Kidney (tissue), 13 donors: ENCODE measurements at regions not wholly inside any gene's neighbourhood (a gene's known extent, or its start where the extent isn't known, plus 50 kb on each side); places are given as distances from the start of the nearest gene placed in this dataset.

ENCODE experiments used
- DNase-seq, 5 donors: peaks; one replicate each; pipeline ENCODE4 v3.0.0-alpha.2; 2013 to 2020
- FAIRE-seq: peaks from 2 replicates; lab custom pipeline; 2012; peaks lifted over from hg19 to GRCh38; lab: Jason Lieb, UNC
- H3K27ac ChIP-seq, 2 donors: one replicate each; pipeline ENCODE4 v1.7.0; 2013; ENCODE audit warnings: low read depth in 2 of 2, low read length in 2 of 2, inconsistent platforms in 1 of 2
- H3K27me3 ChIP-seq: one replicate; pipeline ENCODE4 v1.7.1; 2013; ENCODE audit warnings: low read length, inconsistent platforms; ENCODE audit not compliant: control insufficient read depth, insufficient read depth
- H3K36me3 ChIP-seq, 3 donors: one replicate each; pipeline versions ENCODE4 v1.7.0 to v1.7.1; 2013; ENCODE audit warnings: low read length in 3 of 3, control low read depth in 1 of 3, inconsistent platforms in 1 of 3; ENCODE audit not compliant: insufficient read depth in 3 of 3, control insufficient read depth in 2 of 3
- H3K4me1 ChIP-seq, 3 donors: one replicate each; pipeline versions ENCODE4 v1.7.0 to v1.7.1; 2013; ENCODE audit warnings: low read length in 3 of 3, inconsistent platforms in 1 of 3, low read depth in 1 of 3; ENCODE audit not compliant: control insufficient read depth in 2 of 3, insufficient read depth in 2 of 3
- H3K4me3 ChIP-seq, 3 donors: one replicate each; pipeline versions ENCODE4 v1.7.0 to v1.8.1; 2013; ENCODE audit warnings: low read length in 3 of 3, control low read depth in 1 of 3, inconsistent platforms in 1 of 3
- H3K9ac ChIP-seq, 3 donors: one replicate each; pipeline versions ENCODE4 v1.7.0 to v1.7.1; 2013; ENCODE audit warnings: low read length in 3 of 3, control low read depth in 1 of 3, inconsistent platforms in 1 of 3
- H3K9me3 ChIP-seq, 3 donors: one replicate each; pipeline versions ENCODE4 v1.7.0 to v1.7.1; 2013; ENCODE audit warnings: low read length in 3 of 3, control low read depth in 1 of 3, inconsistent platforms in 1 of 3; ENCODE audit not compliant: control insufficient read depth in 2 of 3, insufficient read depth in 1 of 3
- CTCF ChIP-seq: IDR thresholded peaks from 3 replicates; pipeline ENCODE4 v1.5.1; 2012; ENCODE audit warnings: mild to moderate bottlenecking, moderate library complexity, borderline replicate concordance; ENCODE audit not compliant: insufficient read depth; ENCODE audit errors: extremely low read depth
- intact Hi-C: fragments of 100-400 bp; cut with DNase I; formaldehyde crosslinking; loops from one replicate; pipeline ENCODE4 v1.11.1; 2022
- donor health status: control.
- donor health status: control.
- donor health status: control.
- donor health status: control.
- donor health status: control.
- donor health status: DM: yes; HTN: yes; CAD: no.
- donor health status: Normal renal cell carcinoma (clear cell type).

DNA sequence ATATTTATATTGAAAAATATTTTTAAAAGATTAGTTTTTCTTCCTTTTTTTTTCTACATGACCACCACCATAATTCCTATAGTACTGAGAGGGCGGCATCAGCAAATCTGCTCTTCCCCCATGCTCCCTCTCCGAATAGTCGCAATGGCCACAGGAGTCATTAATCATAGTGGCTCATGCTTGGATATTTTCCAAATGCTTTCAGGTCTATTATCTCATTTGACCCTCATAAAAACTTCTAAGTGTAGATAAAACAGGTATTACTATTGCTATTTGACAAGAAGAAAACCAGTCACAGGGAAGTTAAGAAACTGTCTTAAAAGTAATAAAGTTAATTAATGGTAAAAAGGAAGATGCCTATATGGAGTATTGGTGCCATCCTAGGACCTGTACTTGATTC, 440.7 kb downstream of the CMPK2 start:
- no peaks in the 10 kb centered on the region for H3K27me3 ChIP-seq
- H3K4me1 ChIP-seq: no peaks in the 10 kb centered on the region
- H3K9me3 ChIP-seq: no peaks in the 10 kb centered on the region
- TF ChIP-seq CTCF: no peak
- no peak overlapping the region for H3K4me3 ChIP-seq
- no peak overlapping the region for H3K9ac ChIP-seq
- H3K27ac ChIP-seq: no peak overlapping the region
- intact Hi-C loops: no loop called here
- no peak for DNase-seq
- no peaks in the 10 kb centered on the region for H3K36me3 ChIP-seq
- FAIRE-seq: no peak

DNA sequence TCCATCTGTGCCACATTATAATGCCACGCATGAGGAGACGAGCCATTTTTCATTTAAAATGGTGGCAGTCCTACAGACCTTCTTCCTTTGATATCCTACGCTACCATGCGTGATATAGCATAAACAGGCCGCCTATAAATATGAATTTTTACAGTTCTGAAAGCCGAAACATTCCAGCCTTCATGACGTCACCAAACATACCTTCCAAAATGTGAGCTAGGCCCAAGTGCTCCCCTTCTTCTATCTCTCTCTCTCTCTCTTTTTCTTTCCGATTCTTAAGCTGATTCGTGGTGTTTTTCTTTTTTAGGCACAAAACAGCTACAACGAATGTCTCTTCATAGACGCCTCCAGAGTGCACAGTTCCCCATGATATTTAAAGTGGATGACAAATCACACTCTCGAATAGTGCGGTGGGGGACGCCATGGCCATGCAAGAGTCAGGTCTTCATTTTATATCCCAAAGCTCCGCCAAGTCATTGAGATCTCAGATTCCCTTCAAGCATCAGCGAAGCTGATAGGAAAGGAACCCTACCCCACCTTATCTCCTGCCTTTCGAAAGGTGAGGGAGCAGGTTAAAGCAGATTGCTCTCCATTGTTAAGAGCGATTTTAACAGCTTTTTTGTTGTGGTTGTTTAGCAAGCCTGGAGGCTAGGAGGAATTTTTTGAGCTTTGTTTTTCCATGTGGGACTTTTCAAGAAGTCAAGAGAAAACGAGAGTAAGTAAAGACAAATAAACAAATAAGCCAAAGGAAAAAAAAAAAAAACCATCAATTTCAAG, 436.3 kb downstream of the CMPK2 start:
- Histone ChIP-seq H3K9me3 (no peaks in the 10 kb centered on the region), H3K27ac (no peak overlapping the region), H3K36me3 (no peaks in the 10 kb centered on the region), H3K4me3 (no peak overlapping the region), H3K9ac (no peak overlapping the region), H3K4me1 (no peaks in the 10 kb centered on the region), H3K27me3 (no peaks in the 10 kb centered on the region)
- intact Hi-C loops: no loop called here
- no peak for DNase-seq
- FAIRE-seq: no peak
- no peak for TF ChIP-seq CTCF

DNA sequence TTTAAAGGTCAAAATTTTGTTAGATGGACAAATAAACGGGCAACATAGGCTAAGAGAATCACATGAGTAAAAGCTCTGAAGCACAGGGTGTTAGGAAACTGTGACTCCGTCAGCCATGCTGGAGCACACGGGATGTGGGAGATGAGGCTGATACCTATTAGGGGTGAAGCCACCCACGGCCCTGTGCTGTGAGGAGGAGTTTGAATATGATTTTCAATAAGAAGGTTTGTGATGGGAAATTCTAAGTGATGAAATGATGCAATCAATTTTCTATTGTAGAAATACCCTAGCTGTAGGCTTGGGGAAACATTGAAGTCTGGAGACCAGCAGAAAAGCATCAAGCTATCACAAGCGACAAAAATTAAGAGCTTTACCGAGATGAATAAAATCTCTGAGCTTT, 431.3 kb downstream of the CMPK2 start:
- DNase-seq (peak in 1 of 5 donors; percentile 27), FAIRE-seq (no peak)
- no peak overlapping the region for H3K27ac ChIP-seq
- intact Hi-C loops: no loop called here
- no peaks in the 10 kb centered on the region for H3K27me3 ChIP-seq
- TF ChIP-seq CTCF: no peak
- H3K9ac ChIP-seq: no peak overlapping the region
- no peaks in the 10 kb centered on the region for H3K4me1 ChIP-seq
- H3K9me3 ChIP-seq: no peaks in the 10 kb centered on the region
- no peak overlapping the region for H3K4me3 ChIP-seq
- H3K36me3 ChIP-seq: no peaks in the 10 kb centered on the region
